ENCODE measurements at regions not wholly inside any gene's neighbourhood (a gene's known extent, or its start where the extent isn't known, plus 50 kb on each side); places are given as distances from the start of the nearest gene placed in this dataset.

DNA sequence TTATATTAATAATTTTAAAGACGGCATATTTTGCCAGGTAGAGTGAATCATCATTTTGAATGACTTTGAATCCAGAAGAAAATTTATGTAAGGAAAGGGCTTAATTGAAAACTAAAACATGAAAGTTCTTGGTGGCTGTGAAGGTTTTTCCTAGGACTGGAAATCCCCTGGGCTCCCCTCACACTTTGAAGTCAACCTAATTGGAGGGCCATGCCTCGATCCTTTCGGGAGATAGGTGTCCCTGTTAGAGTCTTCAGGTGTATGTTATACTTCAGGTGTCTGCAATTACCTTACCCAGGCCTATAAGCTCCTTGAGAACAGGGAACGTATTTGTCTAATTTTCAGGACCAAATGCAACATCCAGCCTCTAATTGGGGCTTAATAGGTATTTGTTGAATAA is 73.0 kb downstream of the ARL4C start:
- intact Hi-C loops (cut with DNase I; ENCODE audit: low total_unique reads) = loop anchor here (10.0 kb wide), 1 partner anchor 61 kb away; no protein-coding TSS in a partner anchor
- no peak for TF ChIP-seq POLR2A (IDR thresholded peaks at IDR 0.05)
- no peak for TF ChIP-seq CTCF (IDR thresholded peaks at IDR 0.05)
- H3K4me3 ChIP-seq (ENCODE audit: low read depth, poor library complexity, severe bottlenecking) = no peak overlapping the region
- DNase-seq (ENCODE audit: low spot score in 2 of 2) = no peak
- whole genome bisulfite sequencing, 2 donors = 24 to 37% methylated on average over 4 of the region's 4 CpGs

DNA sequence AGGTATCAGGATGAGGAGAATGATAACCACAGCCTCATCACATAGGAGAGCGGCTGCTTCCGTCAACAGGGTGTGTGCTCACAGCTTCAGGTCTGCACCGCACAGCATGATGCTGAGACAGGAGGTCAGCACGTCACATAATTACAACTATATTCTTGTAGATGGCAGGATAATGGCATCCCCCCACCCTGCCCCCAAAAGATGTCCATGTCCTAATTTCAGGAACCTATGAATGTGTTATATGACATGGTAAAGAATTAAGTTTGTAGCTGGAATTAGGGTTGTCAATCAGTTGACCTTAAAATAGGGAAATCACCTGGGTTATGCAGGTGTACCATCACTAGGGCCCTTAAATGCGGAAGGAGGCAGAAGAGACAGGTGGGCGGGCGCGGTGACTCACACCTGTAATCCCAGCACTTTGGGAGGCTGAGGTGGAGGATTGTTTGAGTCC is 73.9 kb downstream of the ARL4C start:
- 85 to 89% methylated on average over 8 of the region's 8 CpGs for WGBS, 2 donors
- no peak for TF ChIP-seq POLR2A (IDR thresholded peaks at IDR 0.05)
- TF ChIP-seq CTCF (IDR thresholded peaks at IDR 0.05) = no peak

GRCh38 chr2:234422273-234422732 is 74.6 kb downstream of the ARL4C start:
- TF ChIP-seq POLR2A (IDR thresholded peaks at IDR 0.05) (no peak), CTCF (IDR thresholded peaks at IDR 0.05) (no peak)

More for the DNA sequence above, 73.9 kb downstream of the ARL4C start:
- intact Hi-C loops (cut with DNase I; ENCODE audit: low total_unique reads) = loop anchor here (10.0 kb wide), 1 partner anchor 62 kb away; no protein-coding TSS in a partner anchor
- no peak overlapping the region for H3K4me3 ChIP-seq (ENCODE audit: low read depth, poor library complexity, severe bottlenecking)
- DNase-seq (ENCODE audit: low spot score in 2 of 2) = no peak

DNA sequence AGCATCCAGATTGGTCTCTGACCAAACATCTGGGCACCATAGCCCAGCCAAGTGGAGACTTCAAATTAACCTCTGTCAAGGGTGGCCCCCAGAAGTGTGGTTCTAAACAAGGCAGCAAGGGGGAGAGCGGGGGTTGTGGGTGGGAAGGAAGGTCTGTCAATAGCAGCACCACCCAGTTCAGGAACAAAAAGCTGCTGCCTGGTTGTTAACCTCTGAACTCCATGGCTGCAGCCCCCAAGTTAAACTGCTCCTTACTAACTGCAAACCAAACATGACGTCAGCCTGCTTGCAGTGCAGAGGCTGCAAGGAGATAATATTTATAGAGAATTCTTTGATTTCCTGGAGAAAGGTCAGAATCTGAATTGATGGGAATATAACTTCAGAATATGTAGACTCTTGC is 76.5 kb downstream of the ARL4C start:
- TF ChIP-seq POLR2A (IDR thresholded peaks at IDR 0.05) (no peak), CTCF (IDR thresholded peaks at IDR 0.05) (no peak)
- no peak for DNase-seq (ENCODE audit: low spot score in 2 of 2)
- intact Hi-C loops (cut with DNase I; ENCODE audit: low total_unique reads) = loop anchor here (10.0 kb wide), 1 partner anchor 64 kb away; no protein-coding TSS in a partner anchor
- H3K4me3 ChIP-seq (ENCODE audit: low read depth, poor library complexity, severe bottlenecking) = no peak overlapping the region
- WGBS, 2 donors = 72 to 75% methylated on average over 2 of the region's 2 CpGs

More at GRCh38 chr2:234422273-234422732, 74.6 kb downstream of the ARL4C start:
- no peak overlapping the region for H3K4me3 ChIP-seq (ENCODE audit: low read depth, poor library complexity, severe bottlenecking)
- intact Hi-C loops (cut with DNase I; ENCODE audit: low total_unique reads) = loop anchor here (10.0 kb wide), 1 partner anchor 62 kb away; no protein-coding TSS in a partner anchor
- peak in 1 of 2 donors; percentile 59 for DNase-seq (ENCODE audit: low spot score in 2 of 2)
- WGBS, 2 donors = 26 to 32% methylated on average over 4 of the region's 4 CpGs

GRCh38 chr2:234419726-234420125 is 77.2 kb downstream of the ARL4C start:
- no peak for TF ChIP-seq POLR2A (IDR thresholded peaks at IDR 0.05)
- TF ChIP-seq CTCF (IDR thresholded peaks at IDR 0.05) = no peak
- WGBS, 2 donors = 78 to 89% methylated on average over 5 of the region's 5 CpGs
- no peak overlapping the region for H3K4me3 ChIP-seq (ENCODE audit: low read depth, poor library complexity, severe bottlenecking)
- no peak for DNase-seq (ENCODE audit: low spot score in 2 of 2)
- intact Hi-C loops (cut with DNase I; ENCODE audit: low total_unique reads) = loop anchor here (10.0 kb wide), 1 partner anchor 65 kb away; no protein-coding TSS in a partner anchor

GRCh38 chr2:234415706-234416105 is 81.2 kb downstream of the ARL4C start:
- no peak for TF ChIP-seq CTCF (IDR thresholded peaks at IDR 0.05)
- no peak for TF ChIP-seq POLR2A (IDR thresholded peaks at IDR 0.05)
- intact Hi-C loops (cut with DNase I; ENCODE audit: low total_unique reads) = no loop called here
- 73 to 77% methylated on average over 4 of the region's 4 CpGs for WGBS, 2 donors
- no peak for DNase-seq (ENCODE audit: low spot score in 2 of 2)
- no peak overlapping the region for H3K4me3 ChIP-seq (ENCODE audit: low read depth, poor library complexity, severe bottlenecking)

Data from lower leg skin (tissue), 4 donors.